ENCODE measurements at regions not wholly inside any gene's neighbourhood (a gene's known extent, or its start where the extent isn't known, plus 50 kb on each side); places are given as distances from the start of the nearest gene placed in this dataset.

- H3K9me3 ChIP-seq (ENCODE audit: control insufficient read depth, low read length, poor library complexity, severe bottlenecking): no peaks in the 10 kb centered on the region
- no peaks in the 10 kb centered on the region for H3K4me1 Mint-ChIP-seq
- H3K4me3 Mint-ChIP-seq: no peak overlapping the region
- no peaks in the 10 kb centered on the region for H3K27me3 Mint-ChIP-seq
- ATAC-seq (no peak), DNase-seq (no peak)
- H3K36me3 Mint-ChIP-seq (ENCODE audit: low read depth): no peaks in the 10 kb centered on the region
- no peak overlapping the region for H3K27ac Mint-ChIP-seq
These were observed 423.2 kb downstream of the IPMK start for GRCh38 chr10:57844387-57844998.

GRCh38 chr10:57830877-57831560 is 436.7 kb downstream of the IPMK start:
- no peaks in the 10 kb centered on the region for H3K9me3 ChIP-seq (ENCODE audit: control insufficient read depth, low read length, poor library complexity, severe bottlenecking)
- DNase-seq (no peak), ATAC-seq (no peak)
- no peaks in the 10 kb centered on the region for H3K27me3 Mint-ChIP-seq
- no peaks in the 10 kb centered on the region for H3K4me1 Mint-ChIP-seq
- H3K36me3 Mint-ChIP-seq (ENCODE audit: low read depth): no peaks in the 10 kb centered on the region
- H3K4me3 Mint-ChIP-seq: no peak overlapping the region
- H3K27ac Mint-ChIP-seq: no peak overlapping the region

- H3K36me3 Mint-ChIP-seq (ENCODE audit: low read depth): no peaks in the 10 kb centered on the region
- no peaks in the 10 kb centered on the region for H3K9me3 ChIP-seq (ENCODE audit: control insufficient read depth, low read length, poor library complexity, severe bottlenecking)
- ATAC-seq (no peak), DNase-seq (no peak)
- no peaks in the 10 kb centered on the region for H3K27me3 Mint-ChIP-seq
- H3K4me3 Mint-ChIP-seq: no peak overlapping the region
- no peak overlapping the region for H3K27ac Mint-ChIP-seq
- H3K4me1 Mint-ChIP-seq: no peaks in the 10 kb centered on the region
These were observed 442.7 kb downstream of the IPMK start for GRCh38 chr10:57825015-57825414.

- no peaks in the 10 kb centered on the region for H3K9me3 ChIP-seq (ENCODE audit: control insufficient read depth, low read length, poor library complexity, severe bottlenecking)
- no peak for DNase-seq
- Mint-ChIP-seq H3K27ac (no peak overlapping the region), H3K4me3 (no peak overlapping the region), H3K27me3 (no peaks in the 10 kb centered on the region), H3K4me1 (no peaks in the 10 kb centered on the region), H3K36me3 (ENCODE audit: low read depth) (no peaks in the 10 kb centered on the region)
- ATAC-seq: no peak
These were observed 444.3 kb downstream of the IPMK start for GRCh38 chr10:57823398-57823797.

GRCh38 chr10:57822965-57823364 is 444.7 kb downstream of the IPMK start:
- Mint-ChIP-seq H3K36me3 (ENCODE audit: low read depth) (no peaks in the 10 kb centered on the region), H3K27ac (no peak overlapping the region), H3K4me3 (no peak overlapping the region), H3K4me1 (no peaks in the 10 kb centered on the region), H3K27me3 (no peaks in the 10 kb centered on the region)
- DNase-seq (no peak), ATAC-seq (no peak)
- no peaks in the 10 kb centered on the region for H3K9me3 ChIP-seq (ENCODE audit: control insufficient read depth, low read length, poor library complexity, severe bottlenecking)

GRCh38 chr10:57818522-57818921 is 449.2 kb downstream of the IPMK start:
- no peak overlapping the region for H3K27ac Mint-ChIP-seq
- ATAC-seq: no peak
- no peak for DNase-seq
- no peaks in the 10 kb centered on the region for H3K9me3 ChIP-seq (ENCODE audit: control insufficient read depth, low read length, poor library complexity, severe bottlenecking)
- no peaks in the 10 kb centered on the region for H3K36me3 Mint-ChIP-seq (ENCODE audit: low read depth)
- H3K27me3 Mint-ChIP-seq: no peaks in the 10 kb centered on the region
- no peaks in the 10 kb centered on the region for H3K4me1 Mint-ChIP-seq
- H3K4me3 Mint-ChIP-seq: no peak overlapping the region

- no peak for ATAC-seq
- no peak overlapping the region for H3K4me3 Mint-ChIP-seq
These were observed 450.0 kb downstream of the IPMK start for GRCh38 chr10:57817741-57818140.

GRCh38 chr10:57815949-57816348 is 451.7 kb downstream of the IPMK start:
- Mint-ChIP-seq H3K27ac (no peak overlapping the region), H3K27me3 (no peaks in the 10 kb centered on the region), H3K36me3 (ENCODE audit: low read depth) (no peaks in the 10 kb centered on the region), H3K4me3 (no peak overlapping the region), H3K4me1 (no peaks in the 10 kb centered on the region)
- DNase-seq (no peak), ATAC-seq (no peak)
- H3K9me3 ChIP-seq (ENCODE audit: control insufficient read depth, low read length, poor library complexity, severe bottlenecking): no peaks in the 10 kb centered on the region

More at GRCh38 chr10:57817741-57818140, 450.0 kb downstream of the IPMK start:
- Mint-ChIP-seq H3K4me1 (no peaks in the 10 kb centered on the region), H3K27me3 (no peaks in the 10 kb centered on the region), H3K27ac (no peak overlapping the region), H3K36me3 (ENCODE audit: low read depth) (no peaks in the 10 kb centered on the region)
- no peaks in the 10 kb centered on the region for H3K9me3 ChIP-seq (ENCODE audit: control insufficient read depth, low read length, poor library complexity, severe bottlenecking)
- no peak for DNase-seq

- Mint-ChIP-seq H3K4me3 (no peak overlapping the region), H3K36me3 (ENCODE audit: low read depth) (no peaks in the 10 kb centered on the region), H3K4me1 (no peaks in the 10 kb centered on the region), H3K27ac (no peak overlapping the region), H3K27me3 (no peaks in the 10 kb centered on the region)
- no peaks in the 10 kb centered on the region for H3K9me3 ChIP-seq (ENCODE audit: control insufficient read depth, low read length, poor library complexity, severe bottlenecking)
- ATAC-seq: no peak
- no peak for DNase-seq
These were observed 457.7 kb downstream of the IPMK start for GRCh38 chr10:57809961-57810360.

GRCh38 chr10:57807906-57808305 is 459.8 kb downstream of the IPMK start:
- no peak for ATAC-seq
- no peaks in the 10 kb centered on the region for H3K36me3 Mint-ChIP-seq (ENCODE audit: low read depth)
- no peaks in the 10 kb centered on the region for H3K9me3 ChIP-seq (ENCODE audit: control insufficient read depth, low read length, poor library complexity, severe bottlenecking)
- DNase-seq: no peak
- H3K4me3 Mint-ChIP-seq: no peak overlapping the region
- no peaks in the 10 kb centered on the region for H3K27me3 Mint-ChIP-seq
- H3K27ac Mint-ChIP-seq: no peak overlapping the region
- H3K4me1 Mint-ChIP-seq: no peaks in the 10 kb centered on the region

GRCh38 chr10:57806675-57807074 is 461.0 kb downstream of the IPMK start:
- DNase-seq (no peak), ATAC-seq (no peak)
- Mint-ChIP-seq H3K36me3 (ENCODE audit: low read depth) (no peaks in the 10 kb centered on the region), H3K4me1 (no peaks in the 10 kb centered on the region), H3K27ac (no peak overlapping the region), H3K4me3 (no peak overlapping the region), H3K27me3 (no peaks in the 10 kb centered on the region)
- H3K9me3 ChIP-seq (ENCODE audit: control insufficient read depth, low read length, poor library complexity, severe bottlenecking): no peaks in the 10 kb centered on the region

- H3K27me3 Mint-ChIP-seq: no peaks in the 10 kb centered on the region
- no peaks in the 10 kb centered on the region for H3K9me3 ChIP-seq (ENCODE audit: control insufficient read depth, low read length, poor library complexity, severe bottlenecking)
- H3K4me1 Mint-ChIP-seq: no peaks in the 10 kb centered on the region
- H3K27ac Mint-ChIP-seq: no peak overlapping the region
- ATAC-seq: no peak
- no peak overlapping the region for H3K4me3 Mint-ChIP-seq
- DNase-seq: no peak
- no peaks in the 10 kb centered on the region for H3K36me3 Mint-ChIP-seq (ENCODE audit: low read depth)
These were observed 468.1 kb downstream of the IPMK start for GRCh38 chr10:57799625-57800024.

- no peak for DNase-seq
- H3K36me3 Mint-ChIP-seq (ENCODE audit: low read depth): no peaks in the 10 kb centered on the region
- H3K4me3 Mint-ChIP-seq: no peak overlapping the region
- H3K27ac Mint-ChIP-seq: no peak overlapping the region
- H3K9me3 ChIP-seq (ENCODE audit: control insufficient read depth, low read length, poor library complexity, severe bottlenecking): no peaks in the 10 kb centered on the region
- no peaks in the 10 kb centered on the region for H3K27me3 Mint-ChIP-seq
- ATAC-seq: no peak
- no peaks in the 10 kb centered on the region for H3K4me1 Mint-ChIP-seq
These were observed 468.9 kb downstream of the IPMK start for GRCh38 chr10:57798830-57799229.

- no peaks in the 10 kb centered on the region for H3K4me1 Mint-ChIP-seq
- no peaks in the 10 kb centered on the region for H3K36me3 Mint-ChIP-seq (ENCODE audit: low read depth)
- ATAC-seq: no peak
These were observed 476.1 kb downstream of the IPMK start for GRCh38 chr10:57791546-57791945.

More at GRCh38 chr10:57791546-57791945, 476.1 kb downstream of the IPMK start:
- H3K4me3 Mint-ChIP-seq: no peak overlapping the region
- no peak overlapping the region for H3K27ac Mint-ChIP-seq
- H3K9me3 ChIP-seq (ENCODE audit: control insufficient read depth, low read length, poor library complexity, severe bottlenecking): no peaks in the 10 kb centered on the region
- DNase-seq: no peak
- H3K27me3 Mint-ChIP-seq: no peaks in the 10 kb centered on the region
